Stimulated activated CD8-positive, alpha-beta memory T cell treated with anti-CD3 and anti-CD28 coated beads, Interleukin-7, amount 100 ng/mL, for 1 hour (primary cell): ENCODE measurements at regions not wholly inside any gene's neighbourhood (a gene's known extent, or its start where the extent isn't known, plus 50 kb on each side); places are given as distances from the start of the nearest gene placed in this dataset.
"Not testable (repeated sequence)": the region's sequence is repeated elsewhere in the genome, so short reads cannot be mapped to it uniquely, and the experiment has no call there.

Source experiments
- DNase-seq, 2 donors: peaks; one replicate each; pipeline ENCODE4 v3.0.0-alpha.2; 2020; ENCODE audit warnings: low read depth in 2 of 2

DNA sequence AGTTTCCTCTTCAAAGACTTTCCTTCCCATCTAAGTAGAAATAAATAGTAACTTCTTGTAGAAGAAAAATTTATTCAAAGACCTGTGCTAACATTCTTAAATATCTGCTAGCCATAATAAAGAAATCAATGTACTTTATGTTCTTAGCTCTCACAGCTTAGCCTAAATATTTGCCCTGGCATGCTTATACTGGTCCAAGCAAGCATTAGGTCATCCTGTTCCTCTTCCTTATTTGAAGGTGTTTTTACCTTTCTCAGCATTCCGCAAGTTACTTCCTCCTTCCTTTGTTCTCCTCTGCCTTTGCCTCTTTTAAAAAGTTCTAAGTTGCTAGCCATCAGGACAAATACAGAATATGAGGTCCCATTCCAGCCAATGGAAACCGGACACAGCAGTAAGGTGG, 623.9 kb downstream of the EPM2A start:
- not testable (repeated sequence) for DNase-seq

- DNase-seq: no peak
Measured at GRCh38 chr6:145112711-145113148, 622.6 kb downstream of the EPM2A start.

DNA sequence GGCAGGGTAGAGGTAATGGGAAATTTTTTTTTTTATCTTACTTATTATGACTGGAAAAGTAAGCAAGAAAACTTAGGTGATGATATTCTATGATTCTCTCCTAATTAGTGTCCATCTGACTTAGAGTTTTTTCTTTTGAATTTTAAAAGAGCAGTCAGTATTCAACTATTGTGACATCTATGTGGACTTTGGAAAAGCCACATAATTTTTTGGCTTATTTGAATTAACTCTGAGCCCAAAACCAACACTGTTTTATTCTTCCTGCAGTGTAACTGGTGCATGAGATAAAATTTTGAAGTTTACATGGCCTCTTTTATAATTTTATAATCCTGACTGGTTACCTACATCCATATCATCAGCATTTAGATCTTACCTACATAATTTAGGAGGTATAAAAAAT, 619.7 kb downstream of the EPM2A start:
- DNase-seq: no peak

- no peak for DNase-seq
Measured at GRCh38 chr6:145116591-145117178, 618.6 kb downstream of the EPM2A start.

DNA sequence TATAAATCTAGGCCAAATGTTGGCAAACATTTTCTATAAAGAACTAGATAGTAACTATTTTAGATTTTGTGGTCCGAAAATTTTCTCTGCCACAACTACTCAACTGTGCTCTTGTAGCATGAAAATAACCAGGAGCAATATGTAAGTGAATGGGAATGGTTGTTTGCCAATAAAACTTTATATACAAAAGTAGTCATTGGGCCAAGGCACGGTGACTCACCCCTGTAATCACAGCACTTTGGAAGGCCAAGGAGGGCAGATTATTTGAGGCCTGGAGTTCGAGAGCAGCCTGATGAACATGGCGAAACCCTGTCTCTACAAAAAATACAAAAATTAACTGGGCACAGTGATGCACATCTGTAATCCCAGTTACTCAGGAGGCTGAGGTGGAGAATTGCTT, 617.1 kb downstream of the EPM2A start:
- no peak for DNase-seq

DNA sequence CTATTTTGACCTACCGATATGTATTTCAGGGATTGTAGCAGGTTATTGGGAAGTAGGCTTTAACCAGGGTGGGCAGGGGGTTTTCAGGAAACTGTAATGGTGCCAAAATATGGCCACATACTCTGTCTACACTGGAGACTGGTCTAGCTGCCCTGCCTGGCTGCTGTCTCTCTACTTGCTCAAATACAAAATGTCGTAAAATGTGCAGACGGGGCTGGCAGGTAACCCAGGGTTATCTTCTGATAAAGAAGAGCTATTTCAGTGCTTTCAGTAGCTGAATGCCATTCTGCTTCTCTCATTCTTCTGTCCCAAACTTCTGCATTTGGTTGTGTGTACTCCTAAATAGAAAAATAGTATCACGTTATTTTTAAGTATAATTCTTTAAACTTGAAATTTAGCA, 616.2 kb downstream of the EPM2A start:
- DNase-seq: no peak

GRCh38 chr6:145132709-145133108, 602.6 kb downstream of the EPM2A start:
- no peak for DNase-seq

- DNase-seq: no peak
Measured at GRCh38 chr6:145135702-145136101, 599.6 kb downstream of the EPM2A start.

GRCh38 chr6:145137425-145137824, 597.9 kb downstream of the EPM2A start:
- no peak for DNase-seq

- no peak for DNase-seq
Measured at GRCh38 chr6:145138469-145139139, 596.7 kb downstream of the EPM2A start.

GRCh38 chr6:145139140-145139850, 596.0 kb downstream of the EPM2A start:
- DNase-seq: no peak

GRCh38 chr6:145139895-145140294, 595.4 kb downstream of the EPM2A start:
- no peak for DNase-seq

DNA sequence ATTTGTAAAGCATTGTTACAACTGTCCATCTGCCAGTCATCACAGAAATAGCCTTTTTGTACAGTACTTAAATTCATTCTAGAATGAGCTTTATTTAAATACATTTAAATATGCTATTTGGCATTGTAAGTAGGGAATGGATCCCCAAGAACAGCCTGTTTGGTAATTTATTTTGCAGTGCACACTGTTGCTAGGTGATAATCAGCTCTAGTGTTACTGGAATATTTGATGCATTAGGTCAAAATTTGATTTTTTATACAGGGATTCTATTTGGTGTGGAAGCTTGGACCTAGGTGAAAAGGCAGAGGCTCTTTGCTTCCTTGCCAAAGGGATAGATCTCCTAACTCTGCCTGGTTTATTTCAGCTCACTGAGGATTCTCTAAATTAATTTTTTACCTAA, 593.7 kb downstream of the EPM2A start:
- no peak for DNase-seq

DNA sequence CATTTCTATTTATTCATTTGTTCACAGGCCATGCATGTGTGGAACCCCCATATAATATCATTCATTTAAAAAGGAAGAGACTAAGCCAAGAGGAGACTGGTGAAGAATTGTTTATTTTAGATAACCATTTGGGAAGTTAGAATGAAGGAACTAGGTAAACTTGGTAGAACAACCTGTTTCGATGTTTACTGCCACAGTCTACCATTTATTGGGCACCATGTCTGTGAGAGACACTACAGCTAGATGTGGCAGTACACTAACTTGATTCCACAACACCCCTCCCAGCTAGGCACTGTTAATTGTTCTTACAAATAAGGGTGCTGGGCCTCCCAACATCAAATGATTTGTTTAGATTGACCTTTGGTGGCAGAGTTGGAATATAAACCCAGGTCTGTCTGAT, 592.4 kb downstream of the EPM2A start:
- no peak for DNase-seq

DNA sequence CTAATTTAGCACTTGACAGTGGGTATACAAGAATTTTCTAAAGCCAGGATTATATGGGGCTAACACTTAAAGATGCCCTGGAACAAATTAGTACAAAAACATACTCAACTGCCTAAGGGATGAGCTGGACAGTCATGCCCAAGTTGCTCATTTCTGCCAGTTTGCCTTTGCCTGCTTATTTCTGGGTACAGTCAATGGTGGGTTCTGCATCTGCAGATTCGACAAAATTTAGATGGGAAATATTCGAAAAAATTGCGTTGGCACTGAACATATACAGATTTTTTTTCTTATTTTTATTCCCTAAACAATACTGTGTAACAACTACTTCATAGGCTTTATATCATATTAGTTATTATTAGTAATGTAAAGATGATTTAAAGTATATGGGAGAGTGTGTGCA, 591.9 kb downstream of the EPM2A start:
- DNase-seq: no peak

GRCh38 chr6:145147559-145147958, 587.8 kb downstream of the EPM2A start:
- no peak for DNase-seq

DNA sequence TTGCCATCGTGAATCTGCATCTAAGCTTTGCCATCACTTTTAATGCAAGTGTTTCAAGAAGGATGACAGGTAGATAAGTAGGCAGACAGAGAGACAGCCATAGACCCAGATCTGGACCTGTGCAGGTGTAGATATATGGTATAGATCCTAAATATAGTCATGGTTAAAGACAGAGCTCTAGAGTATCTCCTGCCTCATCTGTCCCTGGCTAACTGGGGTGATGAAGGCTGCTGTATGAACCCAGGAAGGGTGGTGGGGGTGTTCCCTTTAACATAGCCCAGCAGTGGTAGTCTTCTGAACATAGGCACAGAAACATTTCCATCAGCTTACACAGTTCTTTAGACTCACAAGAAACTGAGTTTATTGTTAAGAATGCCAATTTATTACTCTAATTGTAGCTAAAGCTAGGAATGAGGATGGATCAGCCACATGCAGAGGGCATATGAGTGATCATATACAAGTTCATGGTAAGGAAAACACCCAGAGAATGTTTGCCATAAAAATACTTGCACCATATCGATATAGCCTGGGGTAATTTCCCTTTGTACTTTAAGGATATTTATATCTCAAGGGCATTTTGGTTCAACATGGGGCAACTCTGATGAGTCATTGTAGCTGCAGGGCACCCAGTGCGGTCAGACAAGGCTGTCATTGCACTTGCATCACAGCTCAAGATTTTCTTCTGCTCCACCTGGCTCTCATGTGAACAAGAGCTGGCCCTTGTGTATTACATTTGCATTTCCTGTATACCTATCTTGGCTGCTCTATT, 587.2 kb downstream of the EPM2A start:
- no peak for DNase-seq

DNA sequence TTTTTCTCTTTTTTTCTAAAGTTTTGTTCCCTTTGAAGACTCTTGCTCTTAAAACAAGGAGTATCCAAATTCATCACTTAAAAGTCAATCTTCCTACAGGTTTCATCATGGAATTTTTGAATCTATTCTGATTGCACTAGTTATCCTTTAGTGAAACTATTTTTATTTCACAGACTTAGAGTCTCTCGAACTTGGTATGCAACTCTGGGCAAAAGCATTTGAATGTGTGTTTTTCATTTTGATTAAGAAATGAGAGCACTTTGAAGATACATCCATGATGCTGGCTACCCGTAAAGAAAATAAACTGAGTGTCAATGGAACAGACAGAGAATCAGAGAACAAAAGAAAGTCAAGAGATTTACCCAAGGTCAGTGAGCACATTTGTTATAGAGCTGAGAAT, 586.5 kb downstream of the EPM2A start:
- DNase-seq: no peak

GRCh38 chr6:145151624-145152023, 583.7 kb downstream of the EPM2A start:
- DNase-seq: no peak

DNA sequence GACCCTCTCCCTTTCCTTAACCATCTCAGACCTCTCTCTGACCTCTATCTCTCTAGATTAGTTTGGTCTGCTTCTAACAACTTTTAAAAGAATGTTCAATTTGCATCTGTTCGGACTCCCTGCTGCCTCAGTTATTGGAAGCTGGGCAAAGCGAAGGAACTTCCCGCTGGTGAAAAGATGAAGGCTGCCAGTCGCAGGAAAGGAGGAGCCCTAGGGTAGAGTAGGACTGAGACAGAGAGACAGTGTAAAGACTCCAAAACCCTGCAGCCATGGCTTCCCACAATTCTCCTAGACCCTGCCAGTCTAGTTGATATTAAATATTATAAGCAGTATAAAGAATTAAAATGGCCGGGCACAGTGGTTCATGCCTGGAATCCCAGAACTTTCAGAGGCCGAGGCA, 581.8 kb downstream of the EPM2A start:
- no peak for DNase-seq

GRCh38 chr6:145155411-145155810, 579.9 kb downstream of the EPM2A start:
- no peak for DNase-seq
